H1 (cell line): ENCODE measurements at regions not wholly inside any gene's neighbourhood (a gene's known extent, or its start where the extent isn't known, plus 50 kb on each side); places are given as distances from the start of the nearest gene placed in this dataset.

Experiments
- CTCF ChIA-PET: fragments of 300-600 bp; sonication (Branson Sonifier 250); formaldehyde crosslinking; loops from one replicate; lab custom pipeline; 2021; ENCODE audit not compliant: partially characterized antibody; lab: Charles Lee
- POLR2A ChIA-PET: fragments of 300-600 bp; sonication (Branson Sonifier 250); formaldehyde crosslinking; loops from one replicate; lab custom pipeline; 2021; ENCODE audit warnings: inconsistent platforms; ENCODE audit not compliant: partially characterized antibody; lab: Charles Lee
- DNase-seq, 2 experiments: peaks; one replicate each; pipeline versions ENCODE4 v3.0.0 to v3.0.0-alpha.2; 2010 to 2022; ENCODE audit warnings: low spot score in 2 of 2, low read depth in 1 of 2, mixed read lengths in 1 of 2
- FAIRE-seq: peaks from 2 replicates; lab custom pipeline; 2011; peaks lifted over from hg19 to GRCh38; lab: Jason Lieb, UNC
- H2AFZ ChIP-seq: 2 replicates; pipeline ENCODE4 v1.8.1; 2012; ENCODE audit warnings: low read length, inconsistent platforms
- H2AK5ac ChIP-seq: 2 replicates; pipeline ENCODE4 v1.6.1; 2013; ENCODE audit warnings: low read depth, low read length
- H2BK120ac ChIP-seq: replicated peaks from 2 replicates; pipeline ENCODE3; 2013; ENCODE audit warnings: low read depth, low read length, inconsistent platforms
- H2BK12ac ChIP-seq: 2 replicates; pipeline ENCODE4 v1.6.1; 2013; ENCODE audit warnings: low read depth, low read length
- H2BK15ac ChIP-seq: 2 replicates; pipeline ENCODE4 v1.6.1; 2013; ENCODE audit warnings: low read length
- H2BK20ac ChIP-seq: 2 replicates; pipeline ENCODE4 v1.6.1; 2013; ENCODE audit warnings: low read length
- H2BK5ac ChIP-seq: 2 replicates; pipeline ENCODE4 v1.6.1; 2013; ENCODE audit warnings: low read depth, low read length
- H3K14ac ChIP-seq: 2 replicates; pipeline ENCODE4 v1.6.1; 2013; ENCODE audit warnings: inconsistent platforms; ENCODE audit not compliant: insufficient read length
- H3K18ac ChIP-seq: 2 replicates; pipeline ENCODE4 v1.6.1; 2013; ENCODE audit warnings: low read length; ENCODE audit errors: extremely low read depth
- H3K23ac ChIP-seq: 2 replicates; pipeline ENCODE4 v1.6.1; 2013; ENCODE audit warnings: inconsistent platforms; ENCODE audit not compliant: insufficient read length
- H3K23me2 ChIP-seq: 2 replicates; pipeline ENCODE4 v1.6.1; 2013; ENCODE audit warnings: low read depth, low read length
- H3K27ac ChIP-seq: 2 replicates; pipeline ENCODE4 v1.6.1; 2011; ENCODE audit warnings: low read depth, low read length, inconsistent platforms
- H3K27me3 ChIP-seq, 4 experiments: replicated peaks in 1 of 4; 1 replicate in 1 of 4; 2 replicates in 3 of 4; pipeline versions ENCODE4 v1.6.1 to v1.8.1; 2011 to 2013; ENCODE audit warnings: low read length in 3 of 4, mild to moderate bottlenecking in 3 of 4, inconsistent platforms in 2 of 4, mixed read lengths in 2 of 4, moderate library complexity in 1 of 4; ENCODE audit not compliant: control insufficient read depth in 3 of 4, insufficient read depth in 3 of 4; ENCODE audit errors: extremely low read depth in 1 of 4
- H3K36me3 ChIP-seq, 4 experiments: 2 replicates each; pipeline versions ENCODE4 v1.6.1 to v1.8.1; 2011 to 2013; ENCODE audit warnings: mild to moderate bottlenecking in 4 of 4, low read length in 3 of 4, moderate library complexity in 2 of 4, control low read depth in 1 of 4, inconsistent platforms in 1 of 4; ENCODE audit not compliant: insufficient read depth in 4 of 4, control insufficient read depth in 2 of 4
- H3K4ac ChIP-seq: replicated peaks from 2 replicates; pipeline ENCODE3; 2013; ENCODE audit warnings: low read length, low read depth, mixed read lengths, inconsistent platforms; ENCODE audit not compliant: insufficient read length
- H3K4me1 ChIP-seq, 4 experiments: replicated peaks in 1 of 4; 1 replicate in 1 of 4; 2 replicates in 3 of 4; pipeline versions ENCODE4 v1.6.1 to v1.8.1; 2011 to 2013; ENCODE audit warnings: low read length in 3 of 4, inconsistent platforms in 2 of 4, mixed read lengths in 1 of 4; ENCODE audit not compliant: insufficient read depth in 4 of 4, control insufficient read depth in 3 of 4
- H3K4me2 ChIP-seq, 2 experiments: 2 replicates each; pipeline versions ENCODE4 v1.6.1 to v1.8.1; 2011 to 2013; ENCODE audit warnings: low read depth in 2 of 2, low read length in 2 of 2, control low read depth in 1 of 2, inconsistent platforms in 1 of 2, mild to moderate bottlenecking in 1 of 2; ENCODE audit not compliant: insufficient read depth in 1 of 2
- H3K4me3 ChIP-seq, 4 experiments: fragments of 200-600, 300-600 bp in 1 of 4; sonication (generic), shearing (Covaris generic), sonication (Bioruptor Twin) in 1 of 4; 2 replicates each; pipeline versions ENCODE4 v1.5.1 to v1.8.1; 2011 to 2016; ENCODE audit warnings: low read length in 4 of 4, low read depth in 3 of 4, control low read depth in 2 of 4, inconsistent platforms in 2 of 4, mild to moderate bottlenecking in 2 of 4, mixed read lengths in 1 of 4, moderate library complexity in 1 of 4; ENCODE audit not compliant: insufficient read depth in 2 of 4; ENCODE audit errors: extremely low read depth in 1 of 4
- H3K56ac ChIP-seq: replicated peaks from 2 replicates; pipeline ENCODE3; 2013; ENCODE audit warnings: low read depth, mild to moderate bottlenecking, mixed read lengths, low read length, inconsistent platforms; ENCODE audit not compliant: insufficient read length
- H3K79me1 ChIP-seq: 2 replicates; pipeline ENCODE4 v1.6.1; 2013; ENCODE audit warnings: low read depth, low read length, control low read depth
- H3K79me2 ChIP-seq, 2 experiments: 2 replicates each; pipeline versions ENCODE4 v1.6.1 to v1.8.1; 2012 to 2013; ENCODE audit warnings: low read length in 2 of 2, mild to moderate bottlenecking in 2 of 2, inconsistent platforms in 1 of 2; ENCODE audit not compliant: insufficient read depth in 2 of 2, control insufficient read depth in 1 of 2
- H3K9ac ChIP-seq, 4 experiments: replicated peaks in 1 of 4; 1 replicate in 1 of 4; 2 replicates in 3 of 4; pipeline versions ENCODE4 v1.6.1 to v1.8.1; 2011 to 2013; ENCODE audit warnings: low read depth in 3 of 4, low read length in 3 of 4, control low read depth in 2 of 4, mild to moderate bottlenecking in 2 of 4, moderate library complexity in 2 of 4, inconsistent platforms in 1 of 4; ENCODE audit errors: extremely low read depth in 1 of 4
- H3K9me3 ChIP-seq, 2 experiments: 2 replicates each; pipeline versions ENCODE4 v1.6.1 to v1.8.1; 2012 to 2013; ENCODE audit warnings: mild to moderate bottlenecking in 2 of 2, moderate library complexity in 2 of 2, control low read depth in 1 of 2, inconsistent platforms in 1 of 2, low read depth in 1 of 2, low read length in 1 of 2, mixed read lengths in 1 of 2; ENCODE audit not compliant: insufficient read depth in 2 of 2
- H4K20me1 ChIP-seq, 2 experiments: replicated peaks in 1 of 2; 2 replicates each; pipeline versions ENCODE3 to v1.8.1; 2011 to 2013; ENCODE audit warnings: inconsistent platforms in 2 of 2, low read length in 2 of 2, mild to moderate bottlenecking in 1 of 2; ENCODE audit not compliant: insufficient read depth in 2 of 2, control insufficient read depth in 1 of 2
- H4K5ac ChIP-seq: 2 replicates; pipeline ENCODE4 v1.6.1; 2013; ENCODE audit warnings: low read length, low read depth, mixed read lengths, inconsistent platforms; ENCODE audit not compliant: insufficient read length
- H4K8ac ChIP-seq: 2 replicates; pipeline ENCODE4 v1.8.0; 2013; ENCODE audit warnings: mild to moderate bottlenecking, moderate library complexity, low read length, inconsistent platforms; ENCODE audit not compliant: insufficient read depth; ENCODE audit errors: extremely low read depth
- H4K91ac ChIP-seq: replicated peaks from 2 replicates; pipeline ENCODE3; 2013; ENCODE audit warnings: low read length, mixed read lengths, inconsistent platforms; ENCODE audit not compliant: insufficient read length
- BACH1 ChIP-seq: IDR thresholded peaks from 2 replicates; pipeline ENCODE4 v1.6.1; 2012; ENCODE audit warnings: low read length, improper control_type of control experiment
- BCL11A ChIP-seq, 2 experiments: IDR thresholded peaks; one replicate each; pipeline ENCODE4 v1.6.1; 2011; ENCODE audit warnings: low read depth in 2 of 2, low read length in 2 of 2, mild to moderate bottlenecking in 2 of 2
- BRCA1 ChIP-seq: IDR thresholded peaks from 2 replicates; pipeline ENCODE4 v1.6.1; 2012; ENCODE audit warnings: low read depth, low read length, improper control_type of control experiment
- CHD1 ChIP-seq: IDR thresholded peaks from 2 replicates; pipeline ENCODE4 v1.6.1; 2012; ENCODE audit warnings: low read depth, low read length, improper control_type of control experiment
- EP300 ChIP-seq, 2 experiments: IDR thresholded peaks; 1 replicate in 1 of 2; 2 replicates in 1 of 2; pipeline ENCODE4 v1.6.1; 2011 to 2012; ENCODE audit warnings: low read depth in 2 of 2, low read length in 2 of 2, mild to moderate bottlenecking in 2 of 2, borderline replicate concordance in 1 of 2, inconsistent platforms in 1 of 2, moderate library complexity in 1 of 2
- HDAC6 ChIP-seq: IDR thresholded peaks from one replicate; pipeline ENCODE4 v1.7.1; 2012; ENCODE audit warnings: low read depth, mild to moderate bottlenecking, inconsistent platforms, low read length, moderate library complexity
- KDM5A ChIP-seq: fragments of 200-600 bp; IDR thresholded peaks from 2 replicates; pipeline ENCODE4 v1.7.1; 2012; ENCODE audit warnings: mild to moderate bottlenecking, low read length, inconsistent platforms, mixed read lengths
- RXRA ChIP-seq: IDR thresholded peaks from 2 replicates; pipeline ENCODE4 v1.6.1; 2011; ENCODE audit warnings: low read depth, mild to moderate bottlenecking, low read length, moderate library complexity; ENCODE audit not compliant: insufficient read depth
- SIRT6 ChIP-seq: IDR thresholded peaks from one replicate; pipeline ENCODE4 v1.7.1; 2012; ENCODE audit warnings: low read length, inconsistent platforms
- SP2 ChIP-seq: IDR thresholded peaks from 2 replicates; pipeline ENCODE4 v1.6.1; 2012; ENCODE audit warnings: mild to moderate bottlenecking, low read length, inconsistent platforms
- SRF ChIP-seq: IDR thresholded peaks from 2 replicates; pipeline ENCODE4 v1.6.1; 2011; ENCODE audit warnings: mild to moderate bottlenecking, low read depth, low read length, moderate library complexity
- TAF7 ChIP-seq: optimal IDR thresholded peaks from 2 replicates; pipeline ENCODE3; 2011; ENCODE audit warnings: low read depth, mild to moderate bottlenecking, inconsistent platforms, low read length, moderate library complexity, borderline replicate concordance
- ZNF274 ChIP-seq: IDR thresholded peaks from 2 replicates; pipeline ENCODE4 v1.7.0; 2012; ENCODE audit warnings: low read length, borderline replicate concordance; ENCODE audit errors: extremely low read depth
- WGBS, 2 experiments: shearing (Covaris generic) in 1 of 2; methylation state at CpG; one replicate each; pipeline versions ENCODE4 v1.1.6 to v1.1.7; 2013 to 2015; ENCODE audit warnings: low lambda C conversion rate in 2 of 2, mixed read lengths in 2 of 2, inconsistent platforms in 1 of 2, low coverage in 1 of 2, missing lambda C conversion rate in 1 of 2; ENCODE audit not compliant: insufficient replicate concordance in 2 of 2, insufficient coverage in 1 of 2, insufficient read length in 1 of 2; ENCODE audit errors: extremely low coverage in 1 of 2, missing lambda C conversion rate in 1 of 2; 5-methylcytosine and 5-hydroxymethylcytosine counted together
- TF ChIP-seq, protein P1 (sequence below): IDR thresholded peaks from 2 replicates; pipeline ENCODE4 v1.6.1; 2011; ENCODE audit warnings: low read length, improper control_type of control experiment

DNA sequence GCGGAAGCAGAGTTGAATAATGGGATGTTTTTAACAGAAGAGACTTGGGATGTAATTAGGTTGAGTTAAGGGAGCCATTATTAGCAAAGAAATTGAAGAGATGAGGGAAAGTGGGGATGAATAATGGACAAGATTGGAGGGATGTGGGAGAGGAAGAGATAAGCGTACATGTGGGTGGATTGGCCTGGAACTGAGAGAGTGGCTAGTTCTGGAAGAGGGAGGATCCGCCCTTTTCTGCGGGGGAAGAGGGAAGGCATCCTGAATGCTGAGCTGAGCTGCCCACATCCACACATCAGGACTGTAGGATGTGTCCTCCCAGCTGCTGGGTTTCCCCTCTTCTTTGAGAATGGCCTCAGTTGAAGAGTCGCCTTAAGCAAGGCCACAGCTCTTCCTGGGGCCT is 68.3 kb upstream of the CADM1 start:
- Histone ChIP-seq H3K9ac (no peak overlapping the region), H4K8ac (no peak overlapping the region), H2BK20ac (peak overlapping the region; percentile 21; the same call in 1 of the 2 replicates), H3K27me3 (no peaks in the 10 kb centered on the region), H2AK5ac (no peak overlapping the region), H3K36me3 (no peaks in the 10 kb centered on the region), H4K20me1 (no peaks in the 10 kb centered on the region), H2BK12ac (no peak overlapping the region), H2BK5ac (no peak overlapping the region), H3K4me2 (no peak overlapping the region), H3K9me3 (no peaks in the 10 kb centered on the region), H4K5ac (no peak overlapping the region), H3K4me3 (no peak overlapping the region), H3K79me1 (no peaks in the 10 kb centered on the region; the same call in 1 of the 2 replicates), H3K4ac (no peak overlapping the region), H3K56ac (no peak overlapping the region), H2BK120ac (no peak overlapping the region), H3K18ac (no peak overlapping the region), H3K23ac (no peak overlapping the region), H3K27ac (no peak overlapping the region), H3K4me1 (no peaks in the 10 kb centered on the region), H3K79me2 (no peaks in the 10 kb centered on the region), H4K91ac (no peak overlapping the region), H2BK15ac (no peak overlapping the region), H2AFZ (no peak overlapping the region), H3K23me2 (no peaks in the 10 kb centered on the region), H3K14ac (no peak overlapping the region)
- FAIRE-seq (no peak), DNase-seq (no peak)
- CTCF ChIA-PET: no interaction called here
- TF ChIP-seq HDAC6 (no peak), BACH1 (no peak), BRCA1 (no peak), RXRA (no peak), BCL11A (IDR thresholded peaks at IDR 0.05; ENCODE audit: low read depth in 2 of 2, low read length in 2 of 2) (no peak), KDM5A (no peak), TAF7 (no peak), SRF (no peak), CHD1 (no peak), SIRT6 (no peak), SP2 (no peak), ZNF274 (no peak), EP300 (IDR thresholded peaks at IDR 0.05; ENCODE audit: borderline replicate concordance in 1 of 2, low read depth in 2 of 2, low read length in 2 of 2) (no peak)
- TF ChIP-seq, protein P1, sequence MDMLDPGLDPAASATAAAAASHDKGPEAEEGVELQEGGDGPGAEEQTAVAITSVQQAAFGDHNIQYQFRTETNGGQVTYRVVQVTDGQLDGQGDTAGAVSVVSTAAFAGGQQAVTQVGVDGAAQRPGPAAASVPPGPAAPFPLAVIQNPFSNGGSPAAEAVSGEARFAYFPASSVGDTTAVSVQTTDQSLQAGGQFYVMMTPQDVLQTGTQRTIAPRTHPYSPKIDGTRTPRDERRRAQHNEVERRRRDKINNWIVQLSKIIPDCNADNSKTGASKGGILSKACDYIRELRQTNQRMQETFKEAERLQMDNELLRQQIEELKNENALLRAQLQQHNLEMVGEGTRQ: no peak
- POLR2A ChIA-PET: no interaction called here
- WGBS, 2 experiments: 89 to 100% methylated on average over 1 to 5 of the region's 5 CpGs
